B cell (primary cell): ENCODE measurements at regions not wholly inside any gene's neighbourhood (a gene's known extent, or its start where the extent isn't known, plus 50 kb on each side); places are given as distances from the start of the nearest gene placed in this dataset.

Experiments
- CTCF ChIP-seq: fragments of 200-600 bp; IDR thresholded peaks from one replicate; pipeline ENCODE4 v1.8.0; 2022; ENCODE audit warnings: antibody characterized with exemption, mild to moderate bottlenecking
- EZH2 ChIP-seq: IDR thresholded peaks from 2 replicates; pipeline ENCODE4 v1.6.1; 2012; ENCODE audit warnings: borderline replicate concordance, low read depth, mild to moderate bottlenecking, moderate library complexity, low read length; ENCODE audit not compliant: insufficient read depth, poor library complexity, severe bottlenecking

- TF ChIP-seq CTCF (no peak), EZH2 (no peak)
Measured at GRCh38 chr2:236870370-236870769, 215.3 kb upstream of the COPS8 start.
